ENCODE measurements at regions not wholly inside any gene's neighbourhood (a gene's known extent, or its start where the extent isn't known, plus 50 kb on each side); places are given as distances from the start of the nearest gene placed in this dataset.

GRCh38 chr7:50216626-50217025, 87.9 kb upstream of the IKZF1 start:
- TF ChIP-seq, protein P1, sequence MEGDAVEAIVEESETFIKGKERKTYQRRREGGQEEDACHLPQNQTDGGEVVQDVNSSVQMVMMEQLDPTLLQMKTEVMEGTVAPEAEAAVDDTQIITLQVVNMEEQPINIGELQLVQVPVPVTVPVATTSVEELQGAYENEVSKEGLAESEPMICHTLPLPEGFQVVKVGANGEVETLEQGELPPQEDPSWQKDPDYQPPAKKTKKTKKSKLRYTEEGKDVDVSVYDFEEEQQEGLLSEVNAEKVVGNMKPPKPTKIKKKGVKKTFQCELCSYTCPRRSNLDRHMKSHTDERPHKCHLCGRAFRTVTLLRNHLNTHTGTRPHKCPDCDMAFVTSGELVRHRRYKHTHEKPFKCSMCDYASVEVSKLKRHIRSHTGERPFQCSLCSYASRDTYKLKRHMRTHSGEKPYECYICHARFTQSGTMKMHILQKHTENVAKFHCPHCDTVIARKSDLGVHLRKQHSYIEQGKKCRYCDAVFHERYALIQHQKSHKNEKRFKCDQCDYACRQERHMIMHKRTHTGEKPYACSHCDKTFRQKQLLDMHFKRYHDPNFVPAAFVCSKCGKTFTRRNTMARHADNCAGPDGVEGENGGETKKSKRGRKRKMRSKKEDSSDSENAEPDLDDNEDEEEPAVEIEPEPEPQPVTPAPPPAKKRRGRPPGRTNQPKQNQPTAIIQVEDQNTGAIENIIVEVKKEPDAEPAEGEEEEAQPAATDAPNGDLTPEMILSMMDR (IDR thresholded peaks at IDR 0.05; ENCODE audit: extremely low read depth, insufficient read depth, missing control alignments), result no peak
- no peak for DNase-seq (ENCODE audit: low spot score)
- in situ Hi-C loops (cut with MboI; ENCODE audit: low pct_unique_long_range_greater_than_20kb, low sequenced_read_pairs, unreplicated experiment), result loop anchor here (25.0 kb wide), 1 partner anchor 196 kb away; no protein-coding TSS in a partner anchor

- TF ChIP-seq, protein P1 (IDR thresholded peaks at IDR 0.05; ENCODE audit: extremely low read depth, insufficient read depth, missing control alignments), result no peak
- in situ Hi-C loops (cut with MboI; ENCODE audit: low pct_unique_long_range_greater_than_20kb, low sequenced_read_pairs, unreplicated experiment), result loop anchor here (25.0 kb wide), 1 partner anchor 198 kb away; no protein-coding TSS in a partner anchor
- DNase-seq (ENCODE audit: low spot score), result no peak
These were observed 89.7 kb upstream of the IKZF1 start for GRCh38 chr7:50214771-50215170.

- TF ChIP-seq, protein P1 (IDR thresholded peaks at IDR 0.05; ENCODE audit: extremely low read depth, insufficient read depth, missing control alignments), result no peak
- in situ Hi-C loops (cut with MboI; ENCODE audit: low pct_unique_long_range_greater_than_20kb, low sequenced_read_pairs, unreplicated experiment), result loop anchor here (25.0 kb wide), 1 partner anchor 198 kb away; no protein-coding TSS in a partner anchor
- no peak for DNase-seq (ENCODE audit: low spot score)
These were observed 90.3 kb upstream of the IKZF1 start for GRCh38 chr7:50214126-50214670.

- in situ Hi-C loops (cut with MboI; ENCODE audit: low pct_unique_long_range_greater_than_20kb, low sequenced_read_pairs, unreplicated experiment), result loop anchor here (25.0 kb wide), 1 partner anchor 199 kb away; no protein-coding TSS in a partner anchor
- DNase-seq (ENCODE audit: low spot score), result no peak
- TF ChIP-seq, protein P1 (IDR thresholded peaks at IDR 0.05; ENCODE audit: extremely low read depth, insufficient read depth, missing control alignments), result no peak
These were observed 90.9 kb upstream of the IKZF1 start for GRCh38 chr7:50213622-50214017.

DNA sequence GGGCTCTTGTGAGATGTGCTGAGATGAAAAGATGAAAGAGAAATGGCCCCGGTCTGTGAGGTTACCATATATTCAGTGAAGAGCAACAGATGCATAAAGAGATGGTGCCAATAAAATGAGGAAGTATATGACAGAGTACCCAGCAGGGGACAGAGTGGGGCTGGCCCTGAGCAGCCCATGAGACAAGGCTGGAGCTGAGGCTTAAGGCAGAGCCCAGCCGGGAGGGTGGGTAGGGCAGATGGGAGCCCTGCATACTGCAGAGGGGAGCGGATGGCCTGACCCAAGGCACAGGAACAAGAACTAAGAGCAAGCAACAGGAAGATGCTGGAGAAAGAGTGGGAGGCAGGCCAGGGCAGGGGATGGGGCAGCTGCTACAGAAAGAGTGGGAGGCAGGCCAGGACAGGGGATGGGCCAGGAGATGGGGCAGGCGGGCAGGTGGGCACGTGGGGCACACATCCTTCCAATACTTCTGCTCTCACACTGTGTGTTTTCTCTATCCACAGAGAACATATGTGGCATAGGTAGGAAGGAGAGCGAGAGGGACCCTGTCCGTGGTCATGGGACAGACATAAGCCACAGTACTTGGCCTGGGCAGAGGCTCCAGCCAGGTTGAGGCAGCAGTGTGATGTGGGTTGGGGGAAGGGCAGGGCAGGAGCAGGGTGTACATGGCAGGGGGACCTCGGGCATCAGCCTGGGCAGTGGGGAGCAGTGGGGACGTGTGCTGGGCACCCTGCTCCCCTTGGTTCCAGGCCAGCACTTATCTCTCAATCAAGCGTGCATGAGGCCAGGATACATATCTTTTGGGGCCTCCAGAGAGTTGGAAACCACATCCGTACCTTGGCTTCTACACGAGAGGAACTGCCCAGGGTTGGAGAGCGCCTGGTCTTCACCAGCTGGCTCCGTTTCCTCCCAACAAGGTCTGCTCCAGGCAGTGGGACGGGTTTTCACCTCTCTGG, 91.6 kb upstream of the IKZF1 start:
- TF ChIP-seq, protein P1 (IDR thresholded peaks at IDR 0.05; ENCODE audit: extremely low read depth, insufficient read depth, missing control alignments), result no peak
- in situ Hi-C loops (cut with MboI; ENCODE audit: low pct_unique_long_range_greater_than_20kb, low sequenced_read_pairs, unreplicated experiment), result loop anchor here (25.0 kb wide), 1 partner anchor 199 kb away; no protein-coding TSS in a partner anchor
- DNase-seq (ENCODE audit: low spot score), result peak; percentile 6

- no peak for DNase-seq (ENCODE audit: low spot score)
- in situ Hi-C loops (cut with MboI; ENCODE audit: low pct_unique_long_range_greater_than_20kb, low sequenced_read_pairs, unreplicated experiment), result loop anchor here (25.0 kb wide), 1 partner anchor 200 kb away; no protein-coding TSS in a partner anchor
- TF ChIP-seq, protein P1 (IDR thresholded peaks at IDR 0.05; ENCODE audit: extremely low read depth, insufficient read depth, missing control alignments), result no peak
These were observed 92.5 kb upstream of the IKZF1 start for GRCh38 chr7:50212016-50212325.
